Spinal cord (tissue), 9 donors: ENCODE measurements at regions not wholly inside any gene's neighbourhood (a gene's known extent, or its start where the extent isn't known, plus 50 kb on each side); places are given as distances from the start of the nearest gene placed in this dataset.

Source experiments
- DNase-seq, 6 donors: peaks; one replicate each; pipeline versions ENCODE4 v3.0.0 to v3.0.0-alpha.2; 2013 to 2015; ENCODE audit warnings: low spot score in 6 of 6, low read depth in 4 of 6
- H3K27ac ChIP-seq: one replicate; pipeline ENCODE4 v1.5.1; 2013; ENCODE audit warnings: low read depth, low read length, control low read depth
- H3K27me3 ChIP-seq: one replicate; pipeline ENCODE4 v1.6.1; 2013; ENCODE audit warnings: low read length; ENCODE audit not compliant: control insufficient read depth, insufficient read depth
- H3K36me3 ChIP-seq: one replicate; pipeline ENCODE4 v1.6.1; 2013; ENCODE audit warnings: low read length; ENCODE audit not compliant: control insufficient read depth, insufficient read depth
- H3K4me1 ChIP-seq: one replicate; pipeline ENCODE4 v1.6.1; 2013; ENCODE audit warnings: low read length; ENCODE audit not compliant: control insufficient read depth, insufficient read depth
- H3K4me3 ChIP-seq: one replicate; pipeline ENCODE4 v1.5.1; 2013; ENCODE audit warnings: low read depth, low read length, control low read depth
- H3K9me3 ChIP-seq: one replicate; pipeline ENCODE4 v1.6.1; 2013; ENCODE audit warnings: low read length; ENCODE audit not compliant: control insufficient read depth, insufficient read depth
- WGBS: methylation state at CpG from one replicate; pipeline ENCODE4 v1.1.5; 2013; ENCODE audit warnings: missing lambda C conversion rate; ENCODE audit not compliant: insufficient coverage; 5-methylcytosine and 5-hydroxymethylcytosine counted together
- donor health status: healthy.

DNA sequence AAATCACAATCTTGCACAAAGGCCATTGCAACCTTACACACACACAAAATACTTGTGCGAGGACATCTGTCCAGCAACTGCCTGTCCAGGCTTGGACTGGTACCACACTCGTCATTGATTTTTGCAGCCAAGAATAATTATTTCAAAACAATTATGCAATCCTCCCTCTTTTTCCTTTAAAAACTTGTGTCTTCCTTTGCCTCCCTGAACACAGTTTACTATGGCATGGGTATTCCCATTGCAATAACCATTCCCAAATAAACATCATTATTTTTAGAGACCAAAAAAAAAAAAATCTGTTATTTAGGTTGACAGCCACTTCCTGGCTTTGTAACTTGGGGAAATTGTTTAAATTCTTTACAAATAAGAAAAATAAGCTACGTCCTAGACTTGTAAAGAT, 54.0 kb downstream of the C11orf91 start:
- DNase-seq, result no peak
- no peak overlapping the region for H3K27ac ChIP-seq
- H3K4me1 ChIP-seq, result no peaks in the 10 kb centered on the region
- H3K36me3 ChIP-seq, result peaks cover 10% of the 10 kb centered on the region
- H3K4me3 ChIP-seq, result no peak overlapping the region
- H3K27me3 ChIP-seq, result no peaks in the 10 kb centered on the region
- H3K9me3 ChIP-seq, result no peaks in the 10 kb centered on the region
- WGBS, result 72% methylated on average over 3 of the region's 3 CpGs

DNA sequence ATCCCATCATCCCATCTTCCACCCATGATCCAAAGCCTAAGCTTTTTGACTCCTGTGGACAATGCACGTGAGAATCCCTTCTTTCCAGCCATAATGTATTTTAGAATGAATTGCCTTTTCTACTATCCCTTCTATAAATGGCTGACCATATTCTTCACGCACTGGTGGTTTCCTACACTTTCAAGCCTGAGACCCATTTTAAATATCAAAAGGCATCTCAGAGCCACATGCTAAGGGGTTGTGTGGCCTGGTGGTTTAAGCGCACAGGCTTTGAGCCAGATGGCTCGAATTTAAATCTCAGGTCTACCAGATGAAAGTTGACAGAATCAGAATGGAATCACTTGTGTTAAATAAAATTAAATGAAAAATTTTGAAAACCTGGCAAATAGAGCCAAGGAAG, 54.5 kb downstream of the C11orf91 start:
- Histone ChIP-seq H3K27me3 (no peaks in the 10 kb centered on the region), H3K4me3 (no peak overlapping the region), H3K27ac (no peak overlapping the region), H3K36me3 (peaks cover 10% of the 10 kb centered on the region), H3K4me1 (no peaks in the 10 kb centered on the region), H3K9me3 (no peaks in the 10 kb centered on the region)
- 65% methylated on average over 2 of the region's 4 CpGs for WGBS
- no peak for DNase-seq

DNA sequence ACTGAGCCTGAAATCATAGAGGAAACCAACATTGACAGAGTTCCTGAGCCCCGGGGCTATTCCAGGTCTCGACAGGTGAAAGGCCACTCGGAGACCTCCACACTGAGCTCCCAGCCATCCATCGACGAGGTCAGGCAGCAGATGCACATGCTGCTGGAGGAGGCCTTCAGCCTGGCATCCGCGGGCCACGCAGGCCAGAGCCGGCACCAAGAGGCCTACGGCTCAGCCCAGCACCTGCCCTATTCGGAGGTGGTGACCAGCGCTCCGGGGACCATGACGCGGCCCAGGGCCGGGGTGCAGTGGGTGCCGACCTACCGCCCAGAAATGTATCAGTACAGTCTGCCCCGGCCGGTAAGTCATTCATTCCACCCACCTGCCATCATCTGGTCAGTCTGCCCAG, 54.9 kb downstream of the C11orf91 start:
- Histone ChIP-seq H3K9me3 (no peaks in the 10 kb centered on the region), H3K27me3 (no peaks in the 10 kb centered on the region), H3K27ac (no peak overlapping the region), H3K36me3 (peaks cover 9% of the 10 kb centered on the region), H3K4me1 (no peaks in the 10 kb centered on the region), H3K4me3 (no peak overlapping the region)
- 97% methylated on average over 20 of the region's 20 CpGs for WGBS
- no peak for DNase-seq

DNA sequence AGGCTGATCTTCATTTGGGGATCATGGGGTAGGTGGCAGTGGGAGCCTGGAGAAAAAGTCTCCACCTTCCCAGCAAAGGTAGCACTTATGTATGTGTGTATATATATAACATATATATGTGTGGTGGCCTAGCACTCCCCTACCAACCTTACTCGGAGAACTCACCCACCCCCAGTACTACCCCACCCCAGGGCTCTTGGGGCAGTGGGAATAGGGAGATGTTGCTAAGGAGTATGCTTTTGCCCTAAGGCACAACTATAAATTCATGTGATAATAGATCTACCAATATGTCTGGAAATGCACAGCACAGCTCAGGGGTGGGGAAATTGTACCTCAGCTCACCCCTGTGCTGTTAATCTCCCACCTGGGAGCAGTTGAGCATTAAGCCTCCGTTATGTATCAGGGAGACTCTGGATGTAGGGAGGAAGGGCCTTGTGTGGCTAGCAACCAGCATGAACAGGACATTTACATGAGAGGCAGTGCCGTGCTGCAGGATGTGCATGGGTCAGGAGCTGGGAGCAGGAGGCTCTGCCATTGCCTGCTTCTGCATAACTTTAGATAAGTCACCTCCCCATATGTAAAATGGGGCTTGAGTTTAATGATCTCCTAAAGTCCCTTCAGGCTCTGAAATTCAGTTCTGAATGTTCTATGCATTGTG, 57.3 kb downstream of the C11orf91 start:
- no CpG with 5 or more reads among the region's 3 CpGs for WGBS
- Histone ChIP-seq H3K36me3 (peaks cover 7% of the 10 kb centered on the region), H3K27ac (no peak overlapping the region), H3K4me3 (no peak overlapping the region), H3K27me3 (no peaks in the 10 kb centered on the region), H3K4me1 (no peaks in the 10 kb centered on the region), H3K9me3 (no peaks in the 10 kb centered on the region)
- DNase-seq, result no peak

DNA sequence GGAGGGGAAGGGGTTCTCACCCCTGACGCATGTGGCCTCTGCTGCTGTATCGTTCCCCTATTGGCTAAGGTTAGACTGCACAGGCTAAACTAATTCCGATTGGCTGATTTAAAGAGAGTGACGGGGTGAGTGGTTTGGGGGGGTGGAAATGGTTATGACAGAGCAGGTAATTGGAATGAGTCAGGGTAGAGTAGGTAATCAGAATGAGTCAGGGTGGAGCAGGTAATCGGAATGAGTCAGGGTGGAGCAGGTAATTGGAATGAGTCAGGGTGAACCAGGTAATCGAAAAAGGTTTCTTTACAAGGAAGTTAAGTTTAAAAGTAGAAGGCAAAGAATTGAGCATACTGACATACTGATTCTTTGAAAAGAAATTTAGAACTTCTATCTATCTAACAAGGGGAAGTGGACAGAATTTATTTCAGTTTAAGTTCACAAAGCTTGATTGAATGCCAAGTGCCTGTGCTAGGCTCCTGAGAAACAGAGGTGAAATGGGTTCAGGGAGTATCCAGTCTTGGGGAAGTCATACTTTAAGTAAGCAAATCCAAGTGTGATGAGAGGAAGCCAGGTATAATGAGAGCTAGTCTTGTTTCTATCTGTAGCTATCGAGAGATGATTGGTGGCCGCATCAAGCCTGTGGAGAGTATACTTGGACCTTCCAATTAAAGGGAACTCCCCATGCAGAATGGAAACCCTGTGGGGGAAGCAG, 58.0 kb downstream of the C11orf91 start:
- no peak for DNase-seq
- Histone ChIP-seq H3K4me1 (no peaks in the 10 kb centered on the region), H3K36me3 (peaks cover 7% of the 10 kb centered on the region), H3K9me3 (no peaks in the 10 kb centered on the region), H3K27ac (no peak overlapping the region), H3K4me3 (no peak overlapping the region), H3K27me3 (no peaks in the 10 kb centered on the region)
- 90% methylated on average over 5 of the region's 8 CpGs for WGBS

DNA sequence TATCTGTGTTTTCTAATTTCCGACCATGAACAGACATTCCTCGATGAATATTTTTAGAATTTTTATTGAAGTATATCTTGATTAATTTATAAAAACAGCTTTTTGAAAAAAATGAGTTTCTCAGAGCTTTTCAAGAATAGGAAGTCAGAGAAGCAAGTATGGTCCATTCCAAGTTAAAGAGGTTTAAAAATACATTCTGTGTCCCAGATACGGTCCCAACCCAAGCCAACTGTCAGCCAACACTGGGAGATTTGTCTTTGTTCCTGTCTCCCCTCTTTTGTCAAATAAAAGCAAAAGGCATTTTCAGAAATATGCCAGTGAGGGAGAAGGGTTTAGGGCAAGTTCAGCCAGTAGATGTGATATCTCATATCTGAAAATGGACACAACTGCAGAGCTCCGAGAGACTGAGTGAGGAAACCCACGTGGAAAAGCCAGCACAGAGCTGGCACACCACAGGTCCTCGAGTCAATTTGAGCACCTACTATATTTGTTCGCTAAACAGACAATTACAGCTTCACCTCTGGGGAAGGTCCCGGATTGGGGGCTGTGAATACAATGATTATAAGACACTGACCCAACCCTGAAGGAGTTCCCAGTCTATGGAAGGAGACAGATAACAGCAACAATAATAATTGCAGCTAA, 59.8 kb downstream of the C11orf91 start:
- Histone ChIP-seq H3K4me1 (no peaks in the 10 kb centered on the region), H3K27me3 (no peaks in the 10 kb centered on the region), H3K36me3 (peaks cover 4% of the 10 kb centered on the region), H3K9me3 (no peaks in the 10 kb centered on the region), H3K4me3 (no peak overlapping the region), H3K27ac (no peak overlapping the region)
- no peak for DNase-seq
- WGBS, result 73% methylated on average over 3 of the region's 8 CpGs

DNA sequence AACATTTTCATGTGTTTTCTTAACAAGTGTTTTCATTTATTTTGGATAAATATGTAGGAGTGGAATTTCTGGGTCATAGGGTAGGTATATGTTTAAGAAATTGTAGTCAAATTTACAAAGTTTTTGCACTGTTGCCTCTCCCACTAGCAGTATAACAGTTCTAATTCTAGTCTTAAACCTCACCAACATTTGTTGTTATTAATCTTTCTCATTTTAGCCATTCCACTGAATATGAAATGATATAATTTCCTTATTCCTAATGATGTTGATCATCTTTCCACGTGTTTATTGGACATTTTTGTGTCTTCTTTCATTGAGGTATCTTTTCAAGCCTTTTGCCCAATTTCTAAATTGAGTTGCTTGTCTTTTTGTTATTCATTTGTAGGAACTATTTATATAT, 62.0 kb downstream of the C11orf91 start:
- WGBS, result no CpG with 5 or more reads among the region's 1 CpG
- H3K36me3 ChIP-seq, result no peaks in the 10 kb centered on the region
- DNase-seq, result no peak

DNA sequence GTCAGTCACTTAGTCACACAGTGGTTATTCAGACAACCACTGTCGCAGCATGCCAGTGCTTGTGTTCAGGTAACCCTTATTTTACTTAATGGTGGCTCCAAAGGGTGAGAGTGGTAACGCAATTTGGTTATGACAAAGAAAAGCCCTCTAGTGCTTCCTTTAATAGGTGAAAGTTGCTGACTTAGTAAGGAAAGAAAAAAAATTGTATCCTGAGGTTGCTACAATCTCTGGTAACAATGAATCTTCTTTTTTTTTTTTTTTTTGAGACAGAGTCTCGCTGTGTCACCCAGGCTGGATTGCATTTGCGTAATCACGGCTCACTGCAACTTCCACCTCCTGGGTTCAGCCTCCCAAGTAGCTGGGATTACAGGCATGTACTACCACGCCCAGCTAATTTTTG, 64.5 kb downstream of the C11orf91 start:
- WGBS, result 100% methylated on average over 1 of the region's 6 CpGs
- no peaks in the 10 kb centered on the region for H3K4me1 ChIP-seq
- H3K4me3 ChIP-seq, result no peak overlapping the region

More for the DNA sequence above, 62.0 kb downstream of the C11orf91 start:
- H3K9me3 ChIP-seq, result no peaks in the 10 kb centered on the region
- no peak overlapping the region for H3K4me3 ChIP-seq
- no peaks in the 10 kb centered on the region for H3K27me3 ChIP-seq
- no peaks in the 10 kb centered on the region for H3K4me1 ChIP-seq
- no peak overlapping the region for H3K27ac ChIP-seq

DNA sequence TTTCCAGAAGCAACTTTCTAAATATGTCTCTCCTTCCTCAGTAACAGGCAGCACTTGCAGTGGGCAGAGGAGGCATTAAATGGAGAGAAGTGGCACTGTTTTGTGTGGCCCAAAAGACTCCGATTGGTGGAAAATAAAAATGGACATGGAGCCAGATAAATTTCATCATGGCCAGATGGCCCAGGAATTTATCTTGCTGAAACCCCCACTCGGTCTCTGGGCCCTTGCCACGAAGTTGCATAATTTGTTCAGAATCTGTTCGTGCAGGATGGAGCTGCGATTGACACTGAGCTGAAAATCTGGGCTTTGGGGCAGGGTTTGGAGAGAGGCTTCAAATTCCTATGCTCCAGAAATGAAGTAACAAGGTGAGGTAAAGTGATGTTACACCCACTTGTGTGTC, 65.5 kb downstream of the C11orf91 start:
- Histone ChIP-seq H3K27me3 (no peaks in the 10 kb centered on the region), H3K27ac (no peak overlapping the region), H3K4me1 (no peaks in the 10 kb centered on the region), H3K9me3 (no peaks in the 10 kb centered on the region), H3K4me3 (no peak overlapping the region), H3K36me3 (peaks cover 3% of the 10 kb centered on the region)
- WGBS, result 91% methylated on average over 4 of the region's 5 CpGs
- DNase-seq, result peak in 1 of 6 donors; percentile 44

More for the DNA sequence above, 64.5 kb downstream of the C11orf91 start:
- H3K9me3 ChIP-seq, result no peaks in the 10 kb centered on the region
- H3K27me3 ChIP-seq, result no peaks in the 10 kb centered on the region
- peaks cover 1% of the 10 kb centered on the region for H3K36me3 ChIP-seq
- DNase-seq, result no peak
- no peak overlapping the region for H3K27ac ChIP-seq
